ENCODE measurements at regions not wholly inside any gene's neighbourhood (a gene's known extent, or its start where the extent isn't known, plus 50 kb on each side); places are given as distances from the start of the nearest gene placed in this dataset.

DNA sequence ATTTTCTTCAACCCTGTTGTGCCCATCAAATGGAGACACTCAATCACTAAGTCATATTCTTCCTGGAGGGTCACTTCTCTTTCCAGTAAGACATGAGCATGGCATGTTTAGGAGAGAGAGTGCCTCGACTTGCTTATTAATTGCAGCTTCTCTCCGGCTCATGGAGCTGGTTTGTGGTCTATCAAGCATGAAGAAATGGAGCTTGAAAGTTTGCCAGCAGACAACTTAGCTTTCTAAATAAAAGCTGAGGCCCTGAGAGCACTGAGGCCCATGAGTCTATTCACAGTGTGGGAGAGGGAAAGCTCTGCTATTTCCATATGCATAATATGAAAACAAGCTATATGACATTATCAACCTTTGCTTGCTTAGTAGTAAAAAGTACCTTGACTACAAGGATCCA, 378.5 kb downstream of the FGF9 start:
- Histone ChIP-seq H3K4me2 (ENCODE audit: control insufficient read depth, extremely low read depth, insufficient read depth, low read depth, low read length) (no peak overlapping the region), H3K27me3 (ENCODE audit: control insufficient read depth, extremely low read depth, insufficient read depth, low read length) (no peaks in the 10 kb centered on the region), H3K4me1 (ENCODE audit: control insufficient read depth, extremely low read depth, insufficient read depth, low read length) (no peaks in the 10 kb centered on the region), H3K27ac (ENCODE audit: control insufficient read depth, insufficient read depth, low read length) (no peak overlapping the region), H3K9ac (ENCODE audit: control insufficient read depth, extremely low read depth, insufficient read depth, low read length) (no peak overlapping the region), H2AFZ (ENCODE audit: control insufficient read depth, low read length) (no peak overlapping the region), H3K4me3 (ENCODE audit: control insufficient read depth in 2 of 3, extremely low read depth in 1 of 3, insufficient read depth in 2 of 3, low read depth in 1 of 3, low read length in 3 of 3) (no peak overlapping the region), H4K20me1 (ENCODE audit: control insufficient read depth, extremely low read depth, insufficient read depth, low read length) (no peaks in the 10 kb centered on the region), H3K9me1 (ENCODE audit: control insufficient read depth, extremely low read depth, insufficient read depth, low read length) (no peaks in the 10 kb centered on the region), H3K36me3 (ENCODE audit: control insufficient read depth in 2 of 2, extremely low read depth in 1 of 2, insufficient read depth in 2 of 2, low read length in 2 of 2) (no peaks in the 10 kb centered on the region), H3K9me3 (ENCODE audit: control insufficient read depth, low read depth, low read length) (no peaks in the 10 kb centered on the region), H3K79me2 (ENCODE audit: control insufficient read depth, insufficient read depth, low read length) (no peaks in the 10 kb centered on the region)
- dilution Hi-C loops (cut with MboI; ENCODE audit: extremely low pct_ligation_motif_present, low sequenced_read_pairs), result no loop called here
- no peak for FAIRE-seq
- TF ChIP-seq, protein P1, sequence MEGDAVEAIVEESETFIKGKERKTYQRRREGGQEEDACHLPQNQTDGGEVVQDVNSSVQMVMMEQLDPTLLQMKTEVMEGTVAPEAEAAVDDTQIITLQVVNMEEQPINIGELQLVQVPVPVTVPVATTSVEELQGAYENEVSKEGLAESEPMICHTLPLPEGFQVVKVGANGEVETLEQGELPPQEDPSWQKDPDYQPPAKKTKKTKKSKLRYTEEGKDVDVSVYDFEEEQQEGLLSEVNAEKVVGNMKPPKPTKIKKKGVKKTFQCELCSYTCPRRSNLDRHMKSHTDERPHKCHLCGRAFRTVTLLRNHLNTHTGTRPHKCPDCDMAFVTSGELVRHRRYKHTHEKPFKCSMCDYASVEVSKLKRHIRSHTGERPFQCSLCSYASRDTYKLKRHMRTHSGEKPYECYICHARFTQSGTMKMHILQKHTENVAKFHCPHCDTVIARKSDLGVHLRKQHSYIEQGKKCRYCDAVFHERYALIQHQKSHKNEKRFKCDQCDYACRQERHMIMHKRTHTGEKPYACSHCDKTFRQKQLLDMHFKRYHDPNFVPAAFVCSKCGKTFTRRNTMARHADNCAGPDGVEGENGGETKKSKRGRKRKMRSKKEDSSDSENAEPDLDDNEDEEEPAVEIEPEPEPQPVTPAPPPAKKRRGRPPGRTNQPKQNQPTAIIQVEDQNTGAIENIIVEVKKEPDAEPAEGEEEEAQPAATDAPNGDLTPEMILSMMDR (optimal IDR thresholded peaks at IDR 0.05 in 1 of 3, IDR thresholded peaks at IDR 0.05 in 1 of 3, conservative IDR thresholded peaks at IDR 0.05 in 1 of 3; ENCODE audit: extremely low read depth in 1 of 3, insufficient read depth in 2 of 3, low read length in 3 of 3), result no peak
- no peak for TF ChIP-seq EZH2 (IDR thresholded peaks at IDR 0.05; ENCODE audit: low read length)
- DNase-seq (ENCODE audit: low read depth, low spot score), result no peak

DNA sequence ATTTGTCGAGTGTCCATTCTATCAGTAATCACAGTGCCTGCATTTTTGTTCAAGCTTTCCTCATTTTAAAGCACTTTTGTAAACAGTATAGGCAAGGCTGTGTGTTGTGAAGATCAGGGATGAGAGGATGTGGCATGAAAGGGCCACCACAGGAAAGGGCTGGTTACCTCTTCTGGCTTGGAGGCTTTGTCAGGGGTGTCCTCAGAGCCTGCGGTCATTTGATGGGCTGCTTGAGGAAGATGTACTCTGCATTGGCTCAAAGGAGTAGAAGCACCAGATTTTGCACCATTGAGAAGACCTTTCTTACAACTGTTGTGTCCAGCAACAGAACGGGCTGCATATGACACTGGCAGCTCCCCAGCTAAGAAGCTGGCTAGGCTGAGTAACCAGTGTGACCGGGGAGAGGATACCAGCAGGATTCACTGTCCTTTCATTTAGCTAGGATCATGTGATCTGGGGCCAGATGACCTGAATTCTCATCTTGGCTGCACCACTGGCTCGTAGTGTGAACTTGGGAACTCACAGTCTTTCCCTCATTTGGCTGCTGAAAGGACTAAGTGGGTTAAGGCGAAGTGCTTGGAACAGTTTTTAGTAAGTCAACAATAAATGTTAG, 380.2 kb downstream of the FGF9 start:
- no peak for DNase-seq (ENCODE audit: low read depth, low spot score)
- Histone ChIP-seq H3K9ac (ENCODE audit: control insufficient read depth, extremely low read depth, insufficient read depth, low read length) (no peak overlapping the region), H3K36me3 (ENCODE audit: control insufficient read depth in 2 of 2, extremely low read depth in 1 of 2, insufficient read depth in 2 of 2, low read length in 2 of 2) (no peaks in the 10 kb centered on the region), H3K9me3 (ENCODE audit: control insufficient read depth, low read depth, low read length) (no peaks in the 10 kb centered on the region), H3K27me3 (ENCODE audit: control insufficient read depth, extremely low read depth, insufficient read depth, low read length) (no peaks in the 10 kb centered on the region), H4K20me1 (ENCODE audit: control insufficient read depth, extremely low read depth, insufficient read depth, low read length) (no peaks in the 10 kb centered on the region), H3K9me1 (ENCODE audit: control insufficient read depth, extremely low read depth, insufficient read depth, low read length) (no peaks in the 10 kb centered on the region), H3K79me2 (ENCODE audit: control insufficient read depth, insufficient read depth, low read length) (no peaks in the 10 kb centered on the region), H3K27ac (ENCODE audit: control insufficient read depth, insufficient read depth, low read length) (no peak overlapping the region), H3K4me3 (ENCODE audit: control insufficient read depth in 2 of 3, extremely low read depth in 1 of 3, insufficient read depth in 2 of 3, low read depth in 1 of 3, low read length in 3 of 3) (no peak overlapping the region), H3K4me2 (ENCODE audit: control insufficient read depth, extremely low read depth, insufficient read depth, low read depth, low read length) (no peak overlapping the region), H2AFZ (ENCODE audit: control insufficient read depth, low read length) (no peak overlapping the region), H3K4me1 (ENCODE audit: control insufficient read depth, extremely low read depth, insufficient read depth, low read length) (no peaks in the 10 kb centered on the region)
- FAIRE-seq, result no peak
- TF ChIP-seq EZH2 (IDR thresholded peaks at IDR 0.05; ENCODE audit: low read length), result no peak
- TF ChIP-seq, protein P1 (optimal IDR thresholded peaks at IDR 0.05 in 1 of 3, IDR thresholded peaks at IDR 0.05 in 1 of 3, conservative IDR thresholded peaks at IDR 0.05 in 1 of 3; ENCODE audit: extremely low read depth in 1 of 3, insufficient read depth in 2 of 3, low read length in 3 of 3), result no peak
- dilution Hi-C loops (cut with MboI; ENCODE audit: extremely low pct_ligation_motif_present, low sequenced_read_pairs), result no loop called here

Measured in keratinocyte (primary cell).